Esophagus squamous epithelium (tissue), 5 donors: ENCODE measurements at regions not wholly inside any gene's neighbourhood (a gene's known extent, or its start where the extent isn't known, plus 50 kb on each side); places are given as distances from the start of the nearest gene placed in this dataset.

Experiments
- DNase-seq: peaks from one replicate; lab custom pipeline; 2025; lab: John Stamatoyannopoulos, UW
- H3K27ac ChIP-seq, 4 donors: fragments of 200-600 bp; sonication (generic); one replicate each; pipeline ENCODE4 v1.5.1; 2016 to 2019; ENCODE audit warnings: mild to moderate bottlenecking in 1 of 4
- H3K27me3 ChIP-seq, 4 donors: fragments of 200-600 bp; sonication (generic); 1 replicate in 3 of 4; 2 replicates in 1 of 4; pipeline versions ENCODE4 v1.5.1 to v1.6.0; 2017 to 2021; ENCODE audit warnings: antibody characterized with exemption in 1 of 4
- H3K36me3 ChIP-seq, 3 donors: fragments of 200-600 bp; sonication (generic); one replicate each; pipeline ENCODE4 v1.5.1; 2016 to 2019
- H3K4me1 ChIP-seq, 3 donors: fragments of 200-600 bp; sonication (generic); one replicate each; pipeline ENCODE4 v1.5.1; 2017 to 2019
- H3K4me3 ChIP-seq, 4 donors: fragments of 200-600 bp; sonication (generic); 1 replicate in 3 of 4; 2 replicates in 1 of 4; pipeline ENCODE4 v1.5.1; 2016 to 2019; ENCODE audit warnings: mild to moderate bottlenecking in 2 of 4, moderate library complexity in 1 of 4
- H3K9me3 ChIP-seq, 3 donors: fragments of 200-600 bp; sonication (generic); one replicate each; pipeline ENCODE4 v1.5.1; 2016 to 2019
- CTCF ChIP-seq, 6 experiments: fragments of 450-650 bp in 4 of 6; fragments of 200-600 bp in 2 of 6; sonication (generic) in 2 of 6; IDR thresholded peaks; one replicate each; pipeline ENCODE4 v1.5.1; 2016 to 2019; ENCODE audit warnings: antibody characterized with exemption in 6 of 6, mild to moderate bottlenecking in 4 of 6, moderate library complexity in 4 of 6
- POLR2A ChIP-seq, 4 donors: fragments of 450-650 bp; IDR thresholded peaks; one replicate each; pipeline ENCODE4 v1.6.1; 2017; ENCODE audit warnings: antibody characterized with exemption in 4 of 4, mild to moderate bottlenecking in 4 of 4, moderate library complexity in 3 of 4
- WGBS, 2 donors: methylation state at CpG; one replicate each; pipeline ENCODE4 v1.1.5; 2018; 5-methylcytosine and 5-hydroxymethylcytosine counted together
- intact Hi-C: fragments of 100-400 bp; cut with DNase I; formaldehyde crosslinking; loops from one replicate; pipeline ENCODE4 v1.15.0; 2022
- donor health status: DM: yes; HTN: yes; CAD: no.

GRCh38 chr11:70018816-70019215 lies 59.3 kb upstream of the ANO1 start:
- Histone ChIP-seq H3K36me3 (no peaks in the 10 kb centered on the region), H3K4me1 (peaks cover 0 to 5% (median 0%) of the 10 kb centered on the region in 3 donors), H3K4me3 (no peak overlapping the region), H3K9me3 (no peaks in the 10 kb centered on the region), H3K27ac (no peak overlapping the region), H3K27me3 (peaks cover 0 to 12% (median 0%) of the 10 kb centered on the region in 4 donors)
- no peak for DNase-seq
- intact Hi-C loops = no loop called here
- TF ChIP-seq CTCF (IDR thresholded peaks at IDR 0.05) (no peak), POLR2A (IDR thresholded peaks at IDR 0.05) (no peak)
- 79 to 82% methylated on average over 4 to 6 of the region's 6 CpGs for WGBS, 2 donors

GRCh38 chr11:70019576-70020011 lies 58.5 kb upstream of the ANO1 start:
- H3K4me3 ChIP-seq = no peak overlapping the region
- no peak overlapping the region for H3K27ac ChIP-seq
- intact Hi-C loops = no loop called here
- DNase-seq = no peak
- H3K36me3 ChIP-seq = no peaks in the 10 kb centered on the region
- WGBS, 2 donors = 60 to 66% methylated on average over 3 to 8 of the region's 8 CpGs
- no peaks in the 10 kb centered on the region for H3K9me3 ChIP-seq
- TF ChIP-seq CTCF (IDR thresholded peaks at IDR 0.05) = no peak
- no peak for TF ChIP-seq POLR2A (IDR thresholded peaks at IDR 0.05)
- H3K27me3 ChIP-seq = peaks cover 0 to 12% (median 0%) of the 10 kb centered on the region in 4 donors
- peaks cover 0 to 5% (median 0%) of the 10 kb centered on the region in 3 donors for H3K4me1 ChIP-seq

- H3K4me1 ChIP-seq = peaks cover 0 to 5% (median 0%) of the 10 kb centered on the region in 3 donors
- intact Hi-C loops = no loop called here
- no peaks in the 10 kb centered on the region for H3K9me3 ChIP-seq
- no peak overlapping the region for H3K27ac ChIP-seq
- no peaks in the 10 kb centered on the region for H3K36me3 ChIP-seq
- TF ChIP-seq CTCF (IDR thresholded peaks at IDR 0.05) = no peak
- no peak for TF ChIP-seq POLR2A (IDR thresholded peaks at IDR 0.05)
- DNase-seq = no peak
- WGBS, 2 donors = 80 to 81% methylated on average over 17 to 23 of the region's 24 CpGs
- H3K27me3 ChIP-seq = peaks cover 0 to 7% (median 0%) of the 10 kb centered on the region in 4 donors
- no peak overlapping the region for H3K4me3 ChIP-seq
Measured at GRCh38 chr11:70020336-70021214, 57.5 kb upstream of the ANO1 start.

GRCh38 chr11:70021586-70021985 lies 56.5 kb upstream of the ANO1 start:
- Histone ChIP-seq H3K9me3 (no peaks in the 10 kb centered on the region), H3K36me3 (no peaks in the 10 kb centered on the region), H3K4me3 (no peak overlapping the region), H3K27me3 (peaks cover 0 to 5% (median 0%) of the 10 kb centered on the region in 4 donors), H3K4me1 (peaks cover 0 to 5% (median 0%) of the 10 kb centered on the region in 3 donors), H3K27ac (no peak overlapping the region)
- DNase-seq = no peak
- TF ChIP-seq CTCF (IDR thresholded peaks at IDR 0.05) (no peak), POLR2A (IDR thresholded peaks at IDR 0.05) (no peak)
- intact Hi-C loops = no loop called here
- 81 to 82% methylated on average over 7 of the region's 10 CpGs for WGBS, 2 donors

- Histone ChIP-seq H3K9me3 (no peaks in the 10 kb centered on the region), H3K4me1 (no peaks in the 10 kb centered on the region), H3K27ac (no peak overlapping the region), H3K27me3 (peaks cover 0 to 5% (median 0%) of the 10 kb centered on the region in 4 donors), H3K36me3 (no peaks in the 10 kb centered on the region), H3K4me3 (no peak overlapping the region)
- no peak for DNase-seq
- intact Hi-C loops = no loop called here
- TF ChIP-seq POLR2A (IDR thresholded peaks at IDR 0.05) = no peak
- TF ChIP-seq CTCF (IDR thresholded peaks at IDR 0.05) = no peak
- WGBS, 2 donors = 67 to 74% methylated on average over 5 to 10 of the region's 13 CpGs
Measured at GRCh38 chr11:70024036-70024772, 53.9 kb upstream of the ANO1 start.
